ENCODE measurements at regions not wholly inside any gene's neighbourhood (a gene's known extent, or its start where the extent isn't known, plus 50 kb on each side); places are given as distances from the start of the nearest gene placed in this dataset.

GRCh38 chr6:119454714-119455113 lies 105.2 kb upstream of the MAN1A1 start:
- Histone ChIP-seq H3K4me1 (peaks cover 0 to 19% (median 11%) of the 10 kb centered on the region in 4 donors), H3K27ac (peak overlapping the region in 1 of 4 donors; percentile 4), H3K27me3 (no peaks in the 10 kb centered on the region), H3K4me3 (no peak overlapping the region), H3K9me3 (no peaks in the 10 kb centered on the region), H3K36me3 (no peaks in the 10 kb centered on the region)
- 73 to 82% methylated on average over 2 of the region's 2 CpGs for WGBS, 2 donors
- no peak for DNase-seq
- intact Hi-C loops (cut with DNase I), result no loop called here
- no peak for TF ChIP-seq EP300 (IDR thresholded peaks at IDR 0.05)
- TF ChIP-seq POLR2A (IDR thresholded peaks at IDR 0.05), result no peak
- peak in 1 of 4 donors; percentile 16 for TF ChIP-seq POLR2AphosphoS5 (IDR thresholded peaks at IDR 0.05)
- TF ChIP-seq CTCF (IDR thresholded peaks at IDR 0.05), result no peak

- H3K4me1 ChIP-seq, result peaks cover 0 to 21% (median 13%) of the 10 kb centered on the region in 4 donors
- H3K27me3 ChIP-seq, result no peaks in the 10 kb centered on the region
- TF ChIP-seq CTCF (IDR thresholded peaks at IDR 0.05), result no peak
- no peak for TF ChIP-seq POLR2A (IDR thresholded peaks at IDR 0.05)
- no peak for TF ChIP-seq EP300 (IDR thresholded peaks at IDR 0.05)
- TF ChIP-seq POLR2AphosphoS5 (IDR thresholded peaks at IDR 0.05), result no peak
- intact Hi-C loops (cut with DNase I), result no loop called here
- 78 to 91% methylated on average over 6 of the region's 6 CpGs for WGBS, 2 donors
- no peak overlapping the region for H3K27ac ChIP-seq
- H3K9me3 ChIP-seq, result no peaks in the 10 kb centered on the region
- DNase-seq, result no peak
- no peak overlapping the region for H3K4me3 ChIP-seq
- no peaks in the 10 kb centered on the region for H3K36me3 ChIP-seq
Observed at GRCh38 chr6:119453242-119454200, 104.0 kb upstream of the MAN1A1 start.

GRCh38 chr6:119449331-119450156 lies 100.0 kb upstream of the MAN1A1 start:
- Histone ChIP-seq H3K36me3 (no peaks in the 10 kb centered on the region), H3K4me3 (no peak overlapping the region), H3K9me3 (no peaks in the 10 kb centered on the region), H3K27ac (peak overlapping the region in 1 of 4 donors; percentile 15), H3K4me1 (peaks cover 0 to 44% (median 27%) of the 10 kb centered on the region in 4 donors), H3K27me3 (no peaks in the 10 kb centered on the region)
- WGBS, 2 donors, result 44 to 59% methylated on average over 6 of the region's 6 CpGs
- intact Hi-C loops (cut with DNase I), result no loop called here
- DNase-seq, result no peak
- TF ChIP-seq POLR2AphosphoS5 (IDR thresholded peaks at IDR 0.05) (no peak), CTCF (IDR thresholded peaks at IDR 0.05) (no peak), POLR2A (IDR thresholded peaks at IDR 0.05) (no peak), EP300 (IDR thresholded peaks at IDR 0.05) (no peak)

- no peaks in the 10 kb centered on the region for H3K27me3 ChIP-seq
- no peak overlapping the region for H3K4me3 ChIP-seq
- TF ChIP-seq POLR2A (IDR thresholded peaks at IDR 0.05) (no peak), POLR2AphosphoS5 (IDR thresholded peaks at IDR 0.05) (no peak), CTCF (IDR thresholded peaks at IDR 0.05) (no peak), EP300 (IDR thresholded peaks at IDR 0.05) (no peak)
- DNase-seq, result no peak
- H3K36me3 ChIP-seq, result no peaks in the 10 kb centered on the region
- H3K9me3 ChIP-seq, result no peaks in the 10 kb centered on the region
- H3K4me1 ChIP-seq, result peaks cover 0 to 33% (median 18%) of the 10 kb centered on the region in 4 donors
- intact Hi-C loops (cut with DNase I), result no loop called here
- no peak overlapping the region for H3K27ac ChIP-seq
- WGBS, 2 donors, result 90 to 96% methylated on average over 3 of the region's 3 CpGs
Observed at GRCh38 chr6:119447921-119448320, 98.4 kb upstream of the MAN1A1 start.

All from sigmoid colon (tissue), 6 donors.